Left lobe of liver (tissue), 2 donors: ENCODE measurements at regions not wholly inside any gene's neighbourhood (a gene's known extent, or its start where the extent isn't known, plus 50 kb on each side); places are given as distances from the start of the nearest gene placed in this dataset.

Experiments
- ATAC-seq: fragments of 200-7000 bp; cut with Tn5 transposase; one replicate; pipeline ENCODE4 v1.9.1; 2020; ENCODE audit warnings: mild to moderate bottlenecking, moderate library complexity
- DNase-seq: peaks from one replicate; pipeline ENCODE4 v3.0.0-alpha.2; 2020; ENCODE audit warnings: low spot score
- donor health status: DM: no; HTN: no; CAD: no; lungs with moderate emphysema.
- donor health status: DM: no; HTN: yes; CAD: no.

GRCh38 chr18:30106356-30106755, 936.2 kb downstream of the DSC3 start:
- DNase-seq (no peak), ATAC-seq (no peak)

- DNase-seq = no peak
Observed at GRCh38 chr18:30103881-30104280, 938.7 kb downstream of the DSC3 start.

GRCh38 chr18:30096796-30097195, 945.7 kb downstream of the DSC3 start:
- ATAC-seq = no peak

More at GRCh38 chr18:30103881-30104280, 938.7 kb downstream of the DSC3 start:
- ATAC-seq = no peak

DNA sequence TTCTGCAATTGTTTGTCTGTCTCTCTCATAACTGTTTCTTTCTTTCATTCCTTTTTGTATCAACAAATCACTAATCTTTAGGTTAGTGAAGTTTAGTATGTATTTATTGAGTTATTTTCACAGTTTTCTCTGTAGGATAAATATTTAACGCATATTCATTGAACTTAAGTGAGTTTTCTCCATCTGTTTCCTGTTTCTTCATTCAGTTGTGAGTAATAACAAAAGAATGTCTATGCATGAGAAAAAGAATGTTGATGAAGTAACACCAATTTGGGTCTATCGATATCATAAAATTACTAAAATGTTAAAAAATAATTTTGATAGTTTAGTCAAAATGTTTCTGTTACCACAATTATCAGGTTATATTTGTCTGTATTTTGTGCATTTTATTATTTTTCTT, 948.0 kb downstream of the DSC3 start:
- no peak for DNase-seq
- ATAC-seq = no peak

More at GRCh38 chr18:30096796-30097195, 945.7 kb downstream of the DSC3 start:
- DNase-seq = no peak

GRCh38 chr18:30093376-30093775, 949.2 kb downstream of the DSC3 start:
- ATAC-seq (no peak), DNase-seq (no peak)

DNA sequence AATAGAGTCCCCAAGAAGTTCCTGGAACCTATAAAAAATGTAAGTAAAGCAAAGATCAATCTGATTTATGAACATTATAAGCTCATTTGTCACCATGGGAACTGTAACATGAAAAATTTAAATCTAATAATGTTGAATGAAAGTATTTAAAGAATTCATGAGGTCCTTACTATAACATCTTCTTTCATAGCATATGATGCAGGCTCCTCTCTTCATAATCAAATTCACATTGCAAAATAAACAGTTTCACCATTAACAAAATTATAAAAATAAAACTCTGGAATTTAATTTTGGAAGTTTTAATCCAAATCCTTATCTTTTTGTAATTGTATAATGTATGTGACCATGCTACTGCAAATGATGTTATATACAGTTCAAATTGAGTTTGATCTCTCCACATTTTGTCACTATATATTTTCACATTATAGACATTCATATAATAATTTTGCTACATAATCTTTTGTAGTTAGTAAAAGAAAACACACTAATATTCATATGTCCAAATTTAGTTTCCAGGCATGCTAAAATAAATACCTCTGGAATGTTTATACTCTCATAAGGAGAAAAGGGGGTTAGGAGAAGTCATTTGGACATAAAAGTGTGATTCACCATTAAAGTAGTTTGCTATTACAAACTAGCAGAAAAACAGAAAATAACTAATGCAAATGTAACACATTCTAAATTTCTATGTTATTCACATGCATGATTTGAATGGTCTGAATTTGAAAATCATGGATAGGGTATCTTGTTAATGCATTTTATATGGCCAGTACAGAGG, 954.1 kb downstream of the DSC3 start:
- ATAC-seq (no peak), DNase-seq (no peak)

DNA sequence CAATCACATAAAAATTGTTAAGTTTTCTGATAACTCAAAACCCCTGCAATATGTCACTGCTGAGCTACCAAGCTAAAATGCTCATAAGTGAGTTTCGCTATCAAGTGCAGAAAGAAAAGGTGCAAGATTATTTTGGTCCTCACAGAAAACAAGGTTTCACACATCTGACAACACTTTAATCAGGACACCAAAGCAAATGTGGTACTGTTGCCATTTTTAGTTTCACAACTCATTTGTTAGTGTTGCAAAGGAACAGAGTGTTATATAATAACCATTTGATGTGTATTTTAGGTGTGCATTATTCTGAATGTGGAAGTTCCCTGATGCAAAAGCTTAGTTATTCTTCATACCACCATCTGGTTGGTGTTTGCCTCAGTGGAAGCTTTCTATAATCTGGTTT, 956.2 kb downstream of the DSC3 start:
- ATAC-seq (no peak), DNase-seq (no peak)

DNA sequence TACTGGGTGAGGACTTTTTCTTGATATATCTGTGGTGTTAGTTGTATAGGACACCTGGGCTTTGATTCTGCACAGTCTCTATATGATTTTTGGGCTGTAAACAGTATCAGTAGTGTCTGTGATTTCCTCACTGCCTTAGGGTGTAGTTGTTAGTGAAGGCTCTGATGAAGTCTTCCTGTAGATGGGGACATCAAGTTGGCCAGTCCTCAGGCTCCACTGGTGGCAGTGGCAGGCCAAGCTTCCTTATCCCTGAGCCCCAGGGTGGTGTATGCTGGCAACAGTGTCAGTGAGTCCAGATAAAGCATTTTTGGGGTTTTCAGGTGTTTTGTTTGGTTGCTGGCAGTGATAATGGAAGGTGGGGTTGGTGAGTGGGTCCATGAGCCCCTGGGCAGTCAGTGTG, 961.4 kb downstream of the DSC3 start:
- DNase-seq = no peak
- ATAC-seq = no peak

DNA sequence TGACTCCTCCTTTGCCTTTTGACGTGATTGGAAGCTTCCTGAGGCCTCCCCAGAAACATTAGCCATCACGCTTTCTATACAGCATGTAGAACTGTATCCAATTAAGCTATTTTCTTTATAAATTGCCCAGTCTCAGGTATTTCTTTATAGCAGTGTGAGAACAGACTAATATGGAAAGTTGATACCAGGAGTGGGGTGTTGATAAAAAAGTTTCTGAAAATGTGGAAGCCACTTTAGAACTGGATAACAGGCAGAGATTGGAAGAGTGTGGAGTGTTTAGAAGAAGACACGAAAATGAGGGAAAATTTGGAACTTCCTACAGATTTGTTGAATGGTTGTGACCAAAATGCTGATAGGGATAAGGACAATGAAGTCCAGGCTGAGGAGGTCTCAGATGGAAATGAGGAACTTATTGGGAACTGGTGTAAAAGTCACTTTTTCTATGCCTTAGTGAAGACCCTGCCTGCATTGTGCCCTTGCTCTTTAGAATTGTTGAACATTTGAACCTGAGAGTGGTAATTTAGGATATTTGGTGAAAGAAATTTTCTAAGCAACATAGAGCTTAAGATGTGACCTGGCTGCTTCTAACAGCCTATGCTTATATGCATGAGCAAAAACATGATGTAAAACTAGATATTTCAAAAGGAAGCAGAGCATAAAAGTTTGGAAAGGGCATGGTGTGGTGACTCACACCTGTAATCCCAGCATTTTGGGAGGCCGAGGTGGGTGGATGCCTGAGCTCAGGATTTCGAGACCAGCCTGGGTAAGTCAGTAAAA, 969.7 kb downstream of the DSC3 start:
- DNase-seq (no peak), ATAC-seq (no peak)

DNA sequence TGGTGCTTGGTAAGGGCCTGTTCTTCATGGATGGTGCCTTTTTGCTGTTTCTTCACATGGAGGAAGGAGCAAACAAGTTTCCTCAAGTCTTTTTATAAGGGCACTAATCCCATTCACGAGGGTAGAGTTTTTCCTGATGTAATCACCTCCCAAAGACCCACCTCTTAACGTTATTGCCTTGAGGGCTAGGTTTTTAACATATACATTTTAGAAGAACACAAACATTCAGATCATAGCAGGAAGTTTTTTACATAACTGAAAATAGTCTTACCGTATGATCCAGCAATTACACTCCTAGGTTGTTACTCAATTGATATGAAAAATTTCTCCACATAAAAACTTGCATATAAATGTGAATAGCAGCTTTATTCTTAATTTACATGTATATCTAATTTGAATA, 976.3 kb downstream of the DSC3 start:
- ATAC-seq (no peak), DNase-seq (no peak)

DNA sequence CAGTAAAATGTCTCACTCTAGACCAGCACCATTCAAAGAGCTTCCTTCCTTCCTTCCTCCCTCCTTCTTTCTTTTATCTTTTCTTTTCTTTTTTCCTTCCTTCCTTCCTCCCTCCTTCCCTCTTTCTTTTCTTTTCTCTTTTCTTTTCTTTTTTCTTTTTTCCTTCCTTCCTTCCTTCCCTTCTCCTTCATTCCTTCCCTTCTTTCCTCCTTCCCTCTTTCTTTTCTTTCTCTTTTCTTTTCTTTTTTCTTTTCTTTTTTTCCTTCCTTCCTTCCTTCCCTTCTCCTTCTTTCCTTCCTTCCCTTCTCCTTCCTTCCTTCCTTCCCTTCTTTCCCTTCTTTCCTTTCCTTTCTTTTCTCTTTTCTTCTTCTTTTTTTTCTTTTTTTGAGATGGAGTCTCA, 985.1 kb downstream of the DSC3 start:
- DNase-seq (no peak), ATAC-seq (no peak)

- DNase-seq = no peak
- no peak for ATAC-seq
Observed at GRCh38 chr18:30056528-30056927, 986.0 kb downstream of the DSC3 start.

GRCh38 chr18:30044496-30044895, 998.0 kb downstream of the DSC3 start:
- ATAC-seq (no peak), DNase-seq (no peak)

GRCh38 chr18:30039201-30039600, 1003.3 kb downstream of the DSC3 start:
- ATAC-seq (no peak), DNase-seq (no peak)

DNA sequence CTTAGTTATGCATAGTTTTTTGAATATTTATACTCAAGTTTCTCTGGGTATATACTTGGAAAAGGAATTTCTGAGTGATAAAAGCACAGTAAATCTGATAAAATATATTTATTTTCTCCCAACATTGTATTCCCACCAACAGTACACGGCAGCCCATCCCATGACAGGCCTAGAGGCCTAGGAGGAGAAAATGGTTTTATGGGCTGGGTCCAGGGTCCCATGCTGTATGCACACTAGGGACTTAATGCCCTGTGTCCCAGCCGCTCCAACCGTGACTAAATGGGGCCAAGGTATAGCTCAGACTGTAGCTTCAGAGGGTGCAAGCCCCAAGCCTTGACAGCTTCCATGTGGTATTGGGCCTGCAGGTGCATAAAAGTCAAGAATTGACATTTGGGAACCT, 1007.7 kb downstream of the DSC3 start:
- DNase-seq = no peak
- ATAC-seq = no peak

GRCh38 chr18:30016179-30016578, 1026.4 kb downstream of the DSC3 start:
- ATAC-seq (no peak), DNase-seq (no peak)

GRCh38 chr18:30004965-30005364, 1037.6 kb downstream of the DSC3 start:
- ATAC-seq = no peak
- no peak for DNase-seq

GRCh38 chr18:29982218-29982617, 1060.3 kb downstream of the DSC3 start:
- no peak for ATAC-seq
- DNase-seq = no peak

DNA sequence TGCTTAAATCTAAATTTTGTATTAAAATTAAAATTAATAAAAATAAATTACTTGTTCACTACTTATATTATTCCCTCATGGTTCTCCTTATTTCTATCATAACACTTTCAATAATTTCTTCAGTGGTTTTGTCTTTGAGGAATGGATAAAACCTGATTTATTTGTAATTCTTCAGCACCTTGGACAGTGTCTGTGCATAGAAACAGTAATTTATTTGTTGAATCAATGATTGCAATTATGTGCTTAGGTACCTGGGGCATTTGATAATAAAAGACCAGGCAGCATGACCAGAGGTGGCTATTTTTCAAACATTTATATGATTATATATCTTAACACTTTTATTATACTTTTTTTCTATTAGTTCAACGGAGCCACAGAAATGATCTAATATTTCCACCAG, 1062.7 kb downstream of the DSC3 start:
- DNase-seq (no peak), ATAC-seq (no peak)

DNA sequence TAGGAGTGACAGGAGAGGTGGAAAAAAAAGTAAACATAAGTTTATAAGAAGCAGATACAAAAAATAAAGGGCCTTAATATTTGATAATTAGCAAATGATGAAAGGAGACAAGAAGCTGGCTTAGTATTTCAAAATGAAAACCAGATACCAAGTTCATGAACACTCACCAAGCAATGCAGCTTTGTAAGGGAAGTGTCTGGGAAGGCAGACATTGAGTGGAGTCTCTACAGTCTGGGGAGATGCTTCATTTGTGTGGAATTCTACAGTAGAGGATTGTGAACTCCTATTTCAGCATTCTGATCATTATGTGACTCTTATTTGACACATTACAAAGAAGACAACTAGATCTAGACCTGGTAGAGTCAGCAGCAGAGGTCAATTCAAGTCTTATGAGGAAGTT, 1072.7 kb downstream of the DSC3 start:
- no peak for DNase-seq
- ATAC-seq = no peak

DNA sequence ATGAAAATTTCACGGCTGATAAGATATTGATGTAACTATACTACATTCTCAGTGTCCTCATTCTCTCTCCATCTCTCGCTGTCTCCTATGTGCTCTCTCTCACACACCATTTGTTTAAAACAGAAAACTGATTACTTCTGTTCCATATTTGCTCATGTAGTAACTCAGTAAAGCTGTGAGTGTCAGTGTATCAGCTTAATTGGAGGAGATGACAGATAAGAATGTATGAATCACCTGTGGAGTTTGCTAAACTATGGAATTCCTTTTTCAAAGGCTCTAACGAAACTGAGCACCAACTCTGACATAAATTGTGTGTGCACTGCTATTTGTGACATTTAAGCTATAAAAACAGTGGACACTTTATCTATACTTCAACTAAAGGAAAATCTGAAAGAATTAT, 1080.0 kb downstream of the DSC3 start:
- ATAC-seq = no peak
- DNase-seq = no peak

- DNase-seq (no peak), ATAC-seq (no peak)
Observed at GRCh38 chr18:29960539-29960938, 1082.0 kb downstream of the DSC3 start.
